ENCODE measurements at regions not wholly inside any gene's neighbourhood (a gene's known extent, or its start where the extent isn't known, plus 50 kb on each side); places are given as distances from the start of the nearest gene placed in this dataset.

DNA sequence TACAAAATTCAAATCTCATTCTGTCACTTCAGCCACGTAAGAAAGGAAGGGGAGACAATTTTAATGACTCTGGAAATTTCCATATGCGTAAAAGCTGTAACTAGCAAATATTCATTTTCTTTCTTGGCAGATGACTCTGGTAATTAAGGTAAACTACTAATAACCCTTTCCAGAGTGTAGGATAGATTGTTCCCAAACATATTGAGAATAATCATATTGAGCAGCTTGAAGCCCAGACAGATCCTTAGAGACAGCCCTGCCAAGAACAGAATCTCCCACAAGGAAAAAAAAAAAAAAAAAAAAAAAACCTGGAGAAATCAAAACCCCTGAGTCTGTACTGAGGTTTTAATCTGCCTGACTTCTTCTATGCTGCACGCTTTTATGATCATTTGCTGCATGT lies 163.6 kb upstream of the TMPO start:
- TF ChIP-seq, protein P1, sequence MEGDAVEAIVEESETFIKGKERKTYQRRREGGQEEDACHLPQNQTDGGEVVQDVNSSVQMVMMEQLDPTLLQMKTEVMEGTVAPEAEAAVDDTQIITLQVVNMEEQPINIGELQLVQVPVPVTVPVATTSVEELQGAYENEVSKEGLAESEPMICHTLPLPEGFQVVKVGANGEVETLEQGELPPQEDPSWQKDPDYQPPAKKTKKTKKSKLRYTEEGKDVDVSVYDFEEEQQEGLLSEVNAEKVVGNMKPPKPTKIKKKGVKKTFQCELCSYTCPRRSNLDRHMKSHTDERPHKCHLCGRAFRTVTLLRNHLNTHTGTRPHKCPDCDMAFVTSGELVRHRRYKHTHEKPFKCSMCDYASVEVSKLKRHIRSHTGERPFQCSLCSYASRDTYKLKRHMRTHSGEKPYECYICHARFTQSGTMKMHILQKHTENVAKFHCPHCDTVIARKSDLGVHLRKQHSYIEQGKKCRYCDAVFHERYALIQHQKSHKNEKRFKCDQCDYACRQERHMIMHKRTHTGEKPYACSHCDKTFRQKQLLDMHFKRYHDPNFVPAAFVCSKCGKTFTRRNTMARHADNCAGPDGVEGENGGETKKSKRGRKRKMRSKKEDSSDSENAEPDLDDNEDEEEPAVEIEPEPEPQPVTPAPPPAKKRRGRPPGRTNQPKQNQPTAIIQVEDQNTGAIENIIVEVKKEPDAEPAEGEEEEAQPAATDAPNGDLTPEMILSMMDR (IDR thresholded peaks at IDR 0.05): no peak
- TF ChIP-seq POLR2A (IDR thresholded peaks at IDR 0.05): no peak

All from thyroid gland (tissue), 4 donors.